IMR-90 (cell line): ENCODE measurements at regions not wholly inside any gene's neighbourhood (a gene's known extent, or its start where the extent isn't known, plus 50 kb on each side); places are given as distances from the start of the nearest gene placed in this dataset.

ENCODE experiments used
- ATAC-seq: fragments of 200-7000 bp; cut with Tn5 transposase; 2 replicates; pipeline ENCODE4 v1.9.1; 2020; ENCODE audit warnings: low read depth, mild to moderate bottlenecking, moderate library complexity
- BruUV-seq: library from RNA; stranded (reverse); fragments of 400-500 nt; replicated peaks from 2 replicates; lab custom pipeline; 2021; lab: Mats Ljungman, UMichigan
- CTCF ChIA-PET: fragments of 300-600 bp; formaldehyde crosslinking; extraction: SDS; loops from one replicate; lab custom pipeline; 2021; ENCODE audit warnings: antibody characterized with exemption; lab: Yijun Ruan, JAX
- POLR2A ChIA-PET: fragments of 300-600 bp; sonication (Branson Sonifier 250); formaldehyde crosslinking; loops from one replicate; lab custom pipeline; 2022; ENCODE audit warnings: antibody characterized with exemption; ENCODE audit not compliant: unreplicated experiment; lab: Charles Lee
- DNase-seq: peaks from one replicate; pipeline ENCODE4 v3.0.0; 2013
- H2AFZ ChIP-seq: replicated peaks from 2 replicates; pipeline ENCODE3; 2013; ENCODE audit warnings: low read length, mild to moderate bottlenecking; ENCODE audit not compliant: poor library complexity
- H2AK5ac ChIP-seq: 2 replicates; pipeline ENCODE4 v1.6.1; 2013; ENCODE audit warnings: low read depth, low read length, inconsistent platforms
- H2AK9ac ChIP-seq: replicated peaks from 2 replicates; pipeline ENCODE3; 2013; ENCODE audit warnings: mild to moderate bottlenecking, low read depth, low read length, moderate library complexity; ENCODE audit not compliant: poor library complexity
- H2BK120ac ChIP-seq: 2 replicates; pipeline ENCODE4 v1.6.1; 2013; ENCODE audit warnings: low read depth, low read length, inconsistent platforms
- H2BK15ac ChIP-seq: 3 replicates; pipeline ENCODE4 v1.6.1; 2013; ENCODE audit warnings: low read depth, low read length, inconsistent platforms
- H2BK20ac ChIP-seq: 2 replicates; pipeline ENCODE4 v1.6.1; 2013; ENCODE audit warnings: low read depth, mild to moderate bottlenecking, inconsistent platforms, low read length, moderate library complexity
- H2BK5ac ChIP-seq: 2 replicates; pipeline ENCODE4 v1.6.1; 2013; ENCODE audit warnings: mild to moderate bottlenecking, low read depth, low read length, inconsistent platforms; ENCODE audit not compliant: poor library complexity, severe bottlenecking
- H3K14ac ChIP-seq: replicated peaks from 2 replicates; pipeline ENCODE4 v1.6.1; 2013; ENCODE audit warnings: low read depth, low read length, inconsistent platforms
- H3K18ac ChIP-seq: 2 replicates; pipeline ENCODE4 v1.6.1; 2013; ENCODE audit warnings: low read depth, low read length, control low read depth
- H3K23ac ChIP-seq: 2 replicates; pipeline ENCODE4 v1.6.1; 2013; ENCODE audit warnings: low read depth, low read length, inconsistent platforms
- H3K27ac ChIP-seq: 2 replicates; pipeline ENCODE4 v1.5.1; 2013; ENCODE audit warnings: mild to moderate bottlenecking, control low read depth, low read length; ENCODE audit not compliant: insufficient read depth
- H3K27me3 ChIP-seq: 2 replicates; pipeline ENCODE4 v1.6.1; 2013; ENCODE audit warnings: low read length; ENCODE audit not compliant: control insufficient read depth, insufficient read depth
- H3K36me3 ChIP-seq: 2 replicates; pipeline ENCODE4 v1.6.1; 2013; ENCODE audit warnings: low read length, mixed read lengths; ENCODE audit not compliant: control insufficient read depth, insufficient read depth
- H3K4ac ChIP-seq: 2 replicates; pipeline ENCODE4 v1.6.1; 2013; ENCODE audit warnings: low read depth, low read length, inconsistent platforms
- H3K4me1 ChIP-seq: 2 replicates; pipeline ENCODE4 v1.6.1; 2013; ENCODE audit warnings: low read length, mixed read lengths; ENCODE audit not compliant: control insufficient read depth, insufficient read depth
- H3K4me2 ChIP-seq: 2 replicates; pipeline ENCODE4 v1.6.1; 2013; ENCODE audit warnings: low read depth, mild to moderate bottlenecking, control low read depth, low read length, moderate library complexity
- H3K4me3 ChIP-seq: 2 replicates; pipeline ENCODE4 v1.5.1; 2013; ENCODE audit warnings: low read depth, mild to moderate bottlenecking, control low read depth, low read length, moderate library complexity; ENCODE audit not compliant: insufficient read depth
- H3K56ac ChIP-seq: 2 replicates; pipeline ENCODE4 v1.6.1; 2013; ENCODE audit warnings: low read length, inconsistent platforms; ENCODE audit not compliant: insufficient read depth; ENCODE audit errors: extremely low read depth
- H3K79me1 ChIP-seq, 2 experiments: 2 replicates each; pipeline ENCODE4 v1.6.1; 2013; ENCODE audit warnings: low read length in 2 of 2, inconsistent platforms in 1 of 2, low read depth in 1 of 2
- H3K9ac ChIP-seq: 2 replicates; pipeline ENCODE4 v1.6.1; 2013; ENCODE audit warnings: low read depth, low read length, control low read depth
- H3K9me1 ChIP-seq: 2 replicates; pipeline ENCODE4 v1.6.1; 2013; ENCODE audit warnings: low read length, inconsistent platforms; ENCODE audit not compliant: insufficient read depth
- H3K9me3 ChIP-seq: 2 replicates; pipeline ENCODE4 v1.6.1; 2013; ENCODE audit warnings: low read length; ENCODE audit not compliant: control insufficient read depth, insufficient read depth
- H4K20me1 ChIP-seq: 2 replicates; pipeline ENCODE4 v1.6.1; 2013; ENCODE audit warnings: low read length, inconsistent platforms; ENCODE audit not compliant: insufficient read depth
- H4K5ac ChIP-seq: 2 replicates; pipeline ENCODE4 v1.6.1; 2013; ENCODE audit warnings: mild to moderate bottlenecking, low read depth, low read length, control low read depth
- H4K8ac ChIP-seq, 2 experiments: 2 replicates each; pipeline ENCODE4 v1.6.1; 2013; ENCODE audit warnings: low read depth in 2 of 2, low read length in 2 of 2, control low read depth in 1 of 2, inconsistent platforms in 1 of 2
- H4K91ac ChIP-seq: 2 replicates; pipeline ENCODE4 v1.6.1; 2013; ENCODE audit warnings: low read depth, low read length, inconsistent platforms; ENCODE audit not compliant: insufficient read depth
- BHLHE40 ChIP-seq: fragments of 150-350 bp; IDR thresholded peaks from 2 replicates; pipeline ENCODE4 v1.6.1; 2016; ENCODE audit warnings: mild to moderate bottlenecking, low read depth, low read length
- CEBPB ChIP-seq: IDR thresholded peaks from 2 replicates; pipeline ENCODE4 v1.6.1; 2012; ENCODE audit warnings: low read depth, low read length, improper control_type of control experiment
- CHD1 ChIP-seq: IDR thresholded peaks from 2 replicates; pipeline ENCODE4 v1.6.1; 2012; ENCODE audit warnings: low read depth, low read length, improper control_type of control experiment
- ELK1 ChIP-seq: fragments of 150-350 bp; IDR thresholded peaks from 2 replicates; pipeline ENCODE4 v1.6.1; 2016; ENCODE audit warnings: low read depth, mild to moderate bottlenecking, low read length, moderate library complexity, borderline replicate concordance
- FOS ChIP-seq: fragments of 150-350 bp; IDR thresholded peaks from 2 replicates; pipeline ENCODE4 v1.6.1; 2016; ENCODE audit warnings: low read depth, low read length
- MAFK ChIP-seq: IDR thresholded peaks from 2 replicates; pipeline ENCODE4 v1.6.1; 2012; ENCODE audit warnings: low read depth, low read length, improper control_type of control experiment
- MAZ ChIP-seq: IDR thresholded peaks from 2 replicates; pipeline ENCODE4 v1.6.1; 2012; ENCODE audit warnings: low read depth, mild to moderate bottlenecking, low read length, improper control_type of control experiment, moderate library complexity, borderline replicate concordance
- MXI1 ChIP-seq: IDR thresholded peaks from 2 replicates; pipeline ENCODE4 v1.6.1; 2012; ENCODE audit warnings: low read depth, mild to moderate bottlenecking, low read length, moderate library complexity, borderline replicate concordance
- NFE2L2 ChIP-seq: fragments of 150-350 bp; IDR thresholded peaks from 2 replicates; pipeline ENCODE4 v1.6.1; 2016; ENCODE audit warnings: low read depth, mild to moderate bottlenecking, low read length
- POLR2A ChIP-seq: IDR thresholded peaks from 2 replicates; pipeline ENCODE4 v1.6.1; 2012; ENCODE audit warnings: mild to moderate bottlenecking, low read depth, low read length
- RAD21 ChIP-seq: IDR thresholded peaks from 2 replicates; pipeline ENCODE4 v1.6.1; 2012; ENCODE audit warnings: low read length, improper control_type of control experiment
- RCOR1 ChIP-seq: IDR thresholded peaks from 2 replicates; pipeline ENCODE4 v1.6.1; 2012; ENCODE audit warnings: mild to moderate bottlenecking, low read length, improper control_type of control experiment; ENCODE audit not compliant: insufficient replicate concordance
- RFX5 ChIP-seq: IDR thresholded peaks from 2 replicates; pipeline ENCODE4 v1.8.0; 2012; ENCODE audit warnings: low read depth, mild to moderate bottlenecking, low read length, moderate library complexity
- SMC3 ChIP-seq: fragments of 150-350 bp; IDR thresholded peaks from 2 replicates; pipeline ENCODE4 v1.6.1; 2016; ENCODE audit warnings: low read depth, mild to moderate bottlenecking, antibody characterized with exemption, low read length, moderate library complexity
- USF2 ChIP-seq: fragments of 150-350 bp; IDR thresholded peaks from 2 replicates; pipeline ENCODE4 v1.6.1; 2017; ENCODE audit warnings: mild to moderate bottlenecking, antibody characterized with exemption, low read length, low read depth
- WGBS, 2 experiments: methylation state at CpG; one replicate each; pipeline versions ENCODE4 v1.1.5 to v1.1.7; 2013; ENCODE audit warnings: missing lambda C conversion rate in 2 of 2; ENCODE audit not compliant: insufficient read length in 1 of 2; ENCODE audit errors: extremely low coverage in 2 of 2; 5-methylcytosine and 5-hydroxymethylcytosine counted together
- dilution Hi-C: fragments of 300-500 bp; cut with HindIII; formaldehyde crosslinking; loops from one replicate; pipeline ENCODE4 v1.14.3; 2018; ENCODE audit warnings: low sequenced_read_pairs; ENCODE audit not compliant: unreplicated experiment
- in situ Hi-C: fragments of 300-500 bp; cut with MboI; formaldehyde crosslinking; loops from 3 replicates; pipeline ENCODE4 v1.14.3; 2019; ENCODE audit warnings: low sequenced_read_pairs, inconsistent platforms, mixed read lengths
- intact Hi-C: fragments of 100-400 bp; cut with micrococcal nuclease; formaldehyde crosslinking; loops from 2 replicates; pipeline ENCODE4 v1.10.0; 2022
- TF ChIP-seq, protein P1 (sequence below): conservative IDR thresholded peaks from 2 replicates; pipeline ENCODE4 v1.5.1; 2012; ENCODE audit warnings: mild to moderate bottlenecking, low read depth, low read length, improper control_type of control experiment

GRCh38 chr1:5386371-5386770, 605.9 kb downstream of the NPHP4 start:
- H2AK9ac ChIP-seq = no peak overlapping the region
- H2AFZ ChIP-seq = no peak overlapping the region
- no CpG with 5 or more reads among the region's 3 CpGs for WGBS, 2 experiments
- dilution Hi-C loops = no loop called here
- DNase-seq (no peak), ATAC-seq (no peak)
- no peak overlapping the region for H3K9ac ChIP-seq
- in situ Hi-C loops = no loop called here
- no peak overlapping the region for H3K27ac ChIP-seq
- H3K14ac ChIP-seq = no peak overlapping the region
- no peak overlapping the region for H4K91ac ChIP-seq
- H2BK120ac ChIP-seq = no peak overlapping the region
- no peaks in the 10 kb centered on the region for H3K27me3 ChIP-seq
- no peak overlapping the region for H2AK5ac ChIP-seq
- no peak overlapping the region for H3K4me3 ChIP-seq
- H3K4me2 ChIP-seq = no peak overlapping the region
- no peak overlapping the region for H4K5ac ChIP-seq
- H4K8ac ChIP-seq = no peak overlapping the region
- no peak overlapping the region for H2BK15ac ChIP-seq
- no peaks in the 10 kb centered on the region for H3K36me3 ChIP-seq
- no peaks in the 10 kb centered on the region for H3K4me1 ChIP-seq
- H3K9me3 ChIP-seq = peaks cover 56% of the 10 kb centered on the region
- no peak overlapping the region for H2BK20ac ChIP-seq
- intact Hi-C loops = no loop called here
- no peak overlapping the region for H3K56ac ChIP-seq
- POLR2A ChIA-PET = no interaction called here
- no peak overlapping the region for H3K18ac ChIP-seq
- TF ChIP-seq MAZ = no peak
- TF ChIP-seq RCOR1 = no peak
- no peak for TF ChIP-seq ELK1
- TF ChIP-seq, protein P1, sequence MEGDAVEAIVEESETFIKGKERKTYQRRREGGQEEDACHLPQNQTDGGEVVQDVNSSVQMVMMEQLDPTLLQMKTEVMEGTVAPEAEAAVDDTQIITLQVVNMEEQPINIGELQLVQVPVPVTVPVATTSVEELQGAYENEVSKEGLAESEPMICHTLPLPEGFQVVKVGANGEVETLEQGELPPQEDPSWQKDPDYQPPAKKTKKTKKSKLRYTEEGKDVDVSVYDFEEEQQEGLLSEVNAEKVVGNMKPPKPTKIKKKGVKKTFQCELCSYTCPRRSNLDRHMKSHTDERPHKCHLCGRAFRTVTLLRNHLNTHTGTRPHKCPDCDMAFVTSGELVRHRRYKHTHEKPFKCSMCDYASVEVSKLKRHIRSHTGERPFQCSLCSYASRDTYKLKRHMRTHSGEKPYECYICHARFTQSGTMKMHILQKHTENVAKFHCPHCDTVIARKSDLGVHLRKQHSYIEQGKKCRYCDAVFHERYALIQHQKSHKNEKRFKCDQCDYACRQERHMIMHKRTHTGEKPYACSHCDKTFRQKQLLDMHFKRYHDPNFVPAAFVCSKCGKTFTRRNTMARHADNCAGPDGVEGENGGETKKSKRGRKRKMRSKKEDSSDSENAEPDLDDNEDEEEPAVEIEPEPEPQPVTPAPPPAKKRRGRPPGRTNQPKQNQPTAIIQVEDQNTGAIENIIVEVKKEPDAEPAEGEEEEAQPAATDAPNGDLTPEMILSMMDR = no peak
- no peak for TF ChIP-seq FOS
- no peak for TF ChIP-seq POLR2A
- no peak for TF ChIP-seq USF2
- no peak for TF ChIP-seq BHLHE40
- no peak for TF ChIP-seq CHD1
- no peak for TF ChIP-seq RFX5
- TF ChIP-seq MXI1 = no peak
- no peak for TF ChIP-seq SMC3
- TF ChIP-seq MAFK = no peak
- no peak for TF ChIP-seq RAD21
- no peak for TF ChIP-seq NFE2L2
- TF ChIP-seq CEBPB = no peak
- no peaks in the 10 kb centered on the region for H4K20me1 ChIP-seq
- no peak overlapping the region for H3K4ac ChIP-seq
- H3K79me1 ChIP-seq = no peaks in the 10 kb centered on the region
- no peak overlapping the region for H3K23ac ChIP-seq
- peak overlapping the region; percentile 89 for H2BK5ac ChIP-seq
- no TSS peak for BruUV-seq
- CTCF ChIA-PET = no interaction called here
- no peaks in the 10 kb centered on the region for H3K9me1 ChIP-seq
